ENCODE measurements at regions not wholly inside any gene's neighbourhood (a gene's known extent, or its start where the extent isn't known, plus 50 kb on each side); places are given as distances from the start of the nearest gene placed in this dataset.

DNA sequence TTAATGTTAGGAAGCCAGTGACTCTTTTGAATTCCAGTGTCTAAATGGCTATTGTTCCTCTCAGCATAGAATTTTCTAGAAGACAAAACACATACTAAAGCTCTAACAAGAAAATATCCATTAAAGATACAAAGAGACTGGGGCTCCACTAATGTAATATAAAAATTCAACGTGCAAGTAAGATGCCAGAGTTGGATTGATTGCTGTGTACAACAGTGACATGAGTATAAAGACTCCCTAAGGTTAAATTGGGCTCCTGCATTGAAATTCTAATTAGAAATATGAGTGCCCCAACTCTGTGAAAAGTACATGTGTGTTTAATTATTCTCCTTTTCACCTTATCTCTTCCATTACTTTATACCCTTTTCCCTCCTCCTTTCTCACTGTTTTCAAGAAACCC, 253.6 kb upstream of the G2E3 start:
- CTCF ChIA-PET, result no interaction called here
- POLR2A ChIA-PET (ENCODE audit: unreplicated experiment), result no interaction called here
- intact Hi-C loops (cut with micrococcal nuclease), result no loop called here

DNA sequence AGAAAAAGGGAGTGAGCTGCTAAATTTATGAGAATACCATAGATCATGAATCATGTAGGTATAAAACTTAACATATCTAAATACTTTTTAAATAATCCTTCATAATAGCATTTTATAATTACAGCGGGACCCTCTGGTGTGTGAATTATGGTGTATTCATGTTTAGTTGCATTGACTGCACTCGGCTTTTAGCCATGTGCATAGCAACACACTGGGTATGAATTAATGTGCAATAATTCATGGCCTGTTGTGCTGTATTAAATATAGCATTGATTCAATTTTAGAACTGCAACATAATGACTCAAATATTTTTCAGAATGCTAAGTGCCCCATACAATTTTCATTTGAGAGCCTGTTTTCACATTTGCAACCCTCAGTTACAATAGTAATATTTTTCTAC, 249.6 kb upstream of the G2E3 start:
- Histone ChIP-seq H3K27ac (ENCODE audit: low read length) (no peak overlapping the region), H3K36me3 (ENCODE audit: low read depth, low read length) (no peaks in the 10 kb centered on the region), H3K27me3 (ENCODE audit: low read length) (peaks cover 76% of the 10 kb centered on the region), H3K9me2 (replicated peaks; ENCODE audit: low read length) (no peaks in the 10 kb centered on the region), H3K79me2 (ENCODE audit: low read length) (no peaks in the 10 kb centered on the region), H2AFZ (ENCODE audit: low read length) (no peak overlapping the region), H3F3A (ENCODE audit: low read length, unreplicated experiment) (no peaks in the 10 kb centered on the region), H3K9ac (ENCODE audit: low read length) (no peak overlapping the region), H3K4me3 (ENCODE audit: low read length) (no peak overlapping the region), H3K9me3 (ENCODE audit: low read length) (no peaks in the 10 kb centered on the region), H3K4me2 (ENCODE audit: low read length) (no peak overlapping the region), H4K20me1 (ENCODE audit: low read length) (no peaks in the 10 kb centered on the region), H3K4me1 (ENCODE audit: insufficient read depth, low read length) (no peaks in the 10 kb centered on the region)
- POLR2A ChIA-PET (ENCODE audit: unreplicated experiment), result no interaction called here
- no peak for ATAC-seq
- BruUV-seq (replicated peaks), result no TSS peak
- CTCF ChIA-PET, result no interaction called here
- no peak for DNase-seq
- intact Hi-C loops (cut with micrococcal nuclease), result no loop called here
- TF ChIP-seq EZH2phosphoT487 (IDR thresholded peaks at IDR 0.05; ENCODE audit: borderline replicate concordance, low read length) (no peak), EZH2 (IDR thresholded peaks at IDR 0.05; ENCODE audit: low read length, unreplicated experiment) (no peak)
- TF ChIP-seq, protein P1, sequence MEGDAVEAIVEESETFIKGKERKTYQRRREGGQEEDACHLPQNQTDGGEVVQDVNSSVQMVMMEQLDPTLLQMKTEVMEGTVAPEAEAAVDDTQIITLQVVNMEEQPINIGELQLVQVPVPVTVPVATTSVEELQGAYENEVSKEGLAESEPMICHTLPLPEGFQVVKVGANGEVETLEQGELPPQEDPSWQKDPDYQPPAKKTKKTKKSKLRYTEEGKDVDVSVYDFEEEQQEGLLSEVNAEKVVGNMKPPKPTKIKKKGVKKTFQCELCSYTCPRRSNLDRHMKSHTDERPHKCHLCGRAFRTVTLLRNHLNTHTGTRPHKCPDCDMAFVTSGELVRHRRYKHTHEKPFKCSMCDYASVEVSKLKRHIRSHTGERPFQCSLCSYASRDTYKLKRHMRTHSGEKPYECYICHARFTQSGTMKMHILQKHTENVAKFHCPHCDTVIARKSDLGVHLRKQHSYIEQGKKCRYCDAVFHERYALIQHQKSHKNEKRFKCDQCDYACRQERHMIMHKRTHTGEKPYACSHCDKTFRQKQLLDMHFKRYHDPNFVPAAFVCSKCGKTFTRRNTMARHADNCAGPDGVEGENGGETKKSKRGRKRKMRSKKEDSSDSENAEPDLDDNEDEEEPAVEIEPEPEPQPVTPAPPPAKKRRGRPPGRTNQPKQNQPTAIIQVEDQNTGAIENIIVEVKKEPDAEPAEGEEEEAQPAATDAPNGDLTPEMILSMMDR (conservative IDR thresholded peaks at IDR 0.05; ENCODE audit: low read depth, low read length), result no peak

More for the DNA sequence above, 253.6 kb upstream of the G2E3 start:
- no TSS peak for BruUV-seq (replicated peaks)
- TF ChIP-seq EZH2phosphoT487 (IDR thresholded peaks at IDR 0.05; ENCODE audit: borderline replicate concordance, low read length), result no peak
- TF ChIP-seq, protein P1 (conservative IDR thresholded peaks at IDR 0.05; ENCODE audit: low read depth, low read length), result no peak
- TF ChIP-seq EZH2 (IDR thresholded peaks at IDR 0.05; ENCODE audit: low read length, unreplicated experiment), result no peak
- no peaks in the 10 kb centered on the region for H3F3A ChIP-seq (ENCODE audit: low read length, unreplicated experiment)
- H3K4me2 ChIP-seq (ENCODE audit: low read length), result no peak overlapping the region
- DNase-seq (no peak), ATAC-seq (no peak)
- no peak overlapping the region for H3K9ac ChIP-seq (ENCODE audit: low read length)
- no peaks in the 10 kb centered on the region for H4K20me1 ChIP-seq (ENCODE audit: low read length)
- peaks cover 59% of the 10 kb centered on the region for H3K27me3 ChIP-seq (ENCODE audit: low read length)
- H3K9me3 ChIP-seq (ENCODE audit: low read length), result no peaks in the 10 kb centered on the region
- H3K9me2 ChIP-seq (replicated peaks; ENCODE audit: low read length), result no peaks in the 10 kb centered on the region
- H3K4me1 ChIP-seq (ENCODE audit: insufficient read depth, low read length), result no peaks in the 10 kb centered on the region
- no peak overlapping the region for H3K4me3 ChIP-seq (ENCODE audit: low read length)
- no peaks in the 10 kb centered on the region for H3K79me2 ChIP-seq (ENCODE audit: low read length)
- H3K36me3 ChIP-seq (ENCODE audit: low read depth, low read length), result no peaks in the 10 kb centered on the region
- no peak overlapping the region for H3K27ac ChIP-seq (ENCODE audit: low read length)
- H2AFZ ChIP-seq (ENCODE audit: low read length), result no peak overlapping the region

GRCh38 chr14:30312214-30312613, 246.7 kb upstream of the G2E3 start:
- no TSS peak for BruUV-seq (replicated peaks)
- CTCF ChIA-PET, result no interaction called here

More at GRCh38 chr14:30312214-30312613, 246.7 kb upstream of the G2E3 start:
- ATAC-seq, result no peak
- Histone ChIP-seq H4K20me1 (ENCODE audit: low read length) (no peaks in the 10 kb centered on the region), H2AFZ (ENCODE audit: low read length) (no peak overlapping the region), H3K9ac (ENCODE audit: low read length) (no peak overlapping the region), H3K27me3 (ENCODE audit: low read length) (peaks cover 70% of the 10 kb centered on the region), H3K9me2 (replicated peaks; ENCODE audit: low read length) (no peaks in the 10 kb centered on the region), H3K4me2 (ENCODE audit: low read length) (no peak overlapping the region), H3F3A (ENCODE audit: low read length, unreplicated experiment) (no peaks in the 10 kb centered on the region), H3K79me2 (ENCODE audit: low read length) (no peaks in the 10 kb centered on the region), H3K4me3 (ENCODE audit: low read length) (no peak overlapping the region), H3K9me3 (ENCODE audit: low read length) (no peaks in the 10 kb centered on the region), H3K4me1 (ENCODE audit: insufficient read depth, low read length) (no peaks in the 10 kb centered on the region), H3K36me3 (ENCODE audit: low read depth, low read length) (no peaks in the 10 kb centered on the region), H3K27ac (ENCODE audit: low read length) (no peak overlapping the region)
- intact Hi-C loops (cut with micrococcal nuclease), result no loop called here
- no peak for DNase-seq
- POLR2A ChIA-PET (ENCODE audit: unreplicated experiment), result no interaction called here
- no peak for TF ChIP-seq EZH2 (IDR thresholded peaks at IDR 0.05; ENCODE audit: low read length, unreplicated experiment)
- TF ChIP-seq, protein P1 (conservative IDR thresholded peaks at IDR 0.05; ENCODE audit: low read depth, low read length), result no peak
- no peak for TF ChIP-seq EZH2phosphoT487 (IDR thresholded peaks at IDR 0.05; ENCODE audit: borderline replicate concordance, low read length)
